OCI-LY3 (cell line): ENCODE measurements at regions not wholly inside any gene's neighbourhood (a gene's known extent, or its start where the extent isn't known, plus 50 kb on each side); places are given as distances from the start of the nearest gene placed in this dataset.

ENCODE experiments used
- H2AFZ ChIP-seq: fragments of 200-600, 300-600 bp; shearing (Covaris generic); 2 replicates; pipeline ENCODE4 v1.6.0; 2014; ENCODE audit warnings: antibody characterized with exemption, low read depth, low read length
- H3K27ac ChIP-seq: fragments of 200-600, 300-600 bp; sonication (generic); 2 replicates; pipeline ENCODE4 v1.5.1; 2014; ENCODE audit warnings: mild to moderate bottlenecking, low read length, moderate library complexity, mixed read lengths
- H3K27me3 ChIP-seq: fragments of 200-600, 300-600 bp; sonication (generic); 2 replicates; pipeline ENCODE4 v1.6.1; 2014; ENCODE audit warnings: low read depth, low read length, mixed read lengths
- H3K36me3 ChIP-seq: fragments of 200-600, 300-600 bp; sonication (generic); replicated peaks from 2 replicates; pipeline ENCODE3; 2014; ENCODE audit warnings: low read depth, low read length, mixed read lengths
- H3K4me1 ChIP-seq: fragments of 300-600, 200-600 bp; sonication (generic); 2 replicates; pipeline ENCODE4 v1.6.1; 2014; ENCODE audit warnings: low read length, mixed read lengths
- H3K4me2 ChIP-seq: fragments of 200-600, 300-600 bp; sonication (generic); 2 replicates; pipeline ENCODE4 v1.6.1; 2014; ENCODE audit warnings: low read length, mixed read lengths
- H3K4me3 ChIP-seq: fragments of 300-600, 200-600 bp; sonication (generic); 2 replicates; pipeline ENCODE4 v1.5.1; 2014; ENCODE audit warnings: antibody characterized with exemption, mild to moderate bottlenecking, low read length, moderate library complexity
- H3K79me2 ChIP-seq: fragments of 300-600, 200-600 bp; shearing (Covaris generic); 2 replicates; pipeline ENCODE4 v1.6.1; 2014; ENCODE audit warnings: mild to moderate bottlenecking, low read length, mixed read lengths
- H3K9ac ChIP-seq: fragments of 300-600, 200-600 bp; shearing (Covaris generic); 2 replicates; pipeline ENCODE4 v1.6.0; 2014; ENCODE audit warnings: mild to moderate bottlenecking, low read length, moderate library complexity
- H3K9me3 ChIP-seq: fragments of 200-600, 300-600 bp; shearing (Covaris generic); 2 replicates; pipeline ENCODE4 v1.6.1; 2014; ENCODE audit warnings: low read length, mixed read lengths; ENCODE audit not compliant: insufficient read depth
- H4K20me1 ChIP-seq: fragments of 200-600, 300-600 bp; sonication (generic); 2 replicates; pipeline ENCODE4 v1.6.1; 2016; ENCODE audit warnings: low read length, mixed read lengths; ENCODE audit not compliant: insufficient read depth
- CTCF ChIP-seq: fragments of 200-600, 300-600 bp; sonication (generic); IDR thresholded peaks from 2 replicates; pipeline ENCODE4 v1.5.1; 2014; ENCODE audit warnings: antibody characterized with exemption, low read length, low read depth
- EZH2phosphoT487 ChIP-seq: fragments of 200-600 bp; shearing (Covaris generic); IDR thresholded peaks from 2 replicates; pipeline ENCODE4 v1.6.1; 2018; ENCODE audit warnings: antibody characterized with exemption, mixed run types, low read depth

GRCh38 chr9:135228983-135229625 lies 141.6 kb downstream of the OLFM1 start:
- no peaks in the 10 kb centered on the region for H3K79me2 ChIP-seq
- H3K4me2 ChIP-seq, result no peak overlapping the region
- H3K9me3 ChIP-seq, result no peaks in the 10 kb centered on the region
- H3K9ac ChIP-seq, result no peak overlapping the region
- no peaks in the 10 kb centered on the region for H3K36me3 ChIP-seq
- H4K20me1 ChIP-seq, result no peaks in the 10 kb centered on the region
- no peak overlapping the region for H2AFZ ChIP-seq
- H3K4me3 ChIP-seq, result no peak overlapping the region
- peaks cover 18% of the 10 kb centered on the region; the same call in 1 of the 2 replicates for H3K27me3 ChIP-seq
- no peaks in the 10 kb centered on the region for H3K4me1 ChIP-seq
- no peak overlapping the region for H3K27ac ChIP-seq
- TF ChIP-seq EZH2phosphoT487 (no peak), CTCF (no peak)

GRCh38 chr9:135229701-135230385 lies 142.4 kb downstream of the OLFM1 start:
- no peak for TF ChIP-seq EZH2phosphoT487
- no peak for TF ChIP-seq CTCF
- Histone ChIP-seq H3K9ac (no peak overlapping the region), H3K36me3 (no peaks in the 10 kb centered on the region), H4K20me1 (no peaks in the 10 kb centered on the region), H3K4me3 (no peak overlapping the region), H3K27me3 (peaks cover 18% of the 10 kb centered on the region; the same call in 1 of the 2 replicates), H3K27ac (no peak overlapping the region), H2AFZ (no peak overlapping the region), H3K4me2 (no peak overlapping the region), H3K4me1 (no peaks in the 10 kb centered on the region), H3K79me2 (no peaks in the 10 kb centered on the region), H3K9me3 (no peaks in the 10 kb centered on the region)

- Histone ChIP-seq H3K4me3 (no peak overlapping the region), H3K4me1 (no peaks in the 10 kb centered on the region), H3K36me3 (no peaks in the 10 kb centered on the region), H2AFZ (no peak overlapping the region), H3K9ac (no peak overlapping the region), H3K27me3 (peaks cover 18% of the 10 kb centered on the region; the same call in 1 of the 2 replicates), H3K9me3 (no peaks in the 10 kb centered on the region), H3K79me2 (no peaks in the 10 kb centered on the region), H4K20me1 (no peaks in the 10 kb centered on the region), H3K4me2 (no peak overlapping the region), H3K27ac (no peak overlapping the region)
- TF ChIP-seq CTCF (no peak), EZH2phosphoT487 (no peak)
These were observed 142.9 kb downstream of the OLFM1 start for GRCh38 chr9:135230386-135230765.

GRCh38 chr9:135230817-135231520 lies 143.5 kb downstream of the OLFM1 start:
- Histone ChIP-seq H3K4me1 (no peaks in the 10 kb centered on the region), H4K20me1 (no peaks in the 10 kb centered on the region), H3K9me3 (no peaks in the 10 kb centered on the region), H3K4me3 (no peak overlapping the region), H3K79me2 (no peaks in the 10 kb centered on the region), H3K9ac (no peak overlapping the region), H3K27ac (no peak overlapping the region), H3K4me2 (no peak overlapping the region), H2AFZ (no peak overlapping the region), H3K27me3 (peaks cover 18% of the 10 kb centered on the region; the same call in 1 of the 2 replicates), H3K36me3 (no peaks in the 10 kb centered on the region)
- no peak for TF ChIP-seq CTCF
- no peak for TF ChIP-seq EZH2phosphoT487
